ENCODE measurements at regions not wholly inside any gene's neighbourhood (a gene's known extent, or its start where the extent isn't known, plus 50 kb on each side); places are given as distances from the start of the nearest gene placed in this dataset.

GRCh38 chr12:34389378-34390170, 367.3 kb downstream of the ALG10 start:
- peaks cover 2% of the 10 kb centered on the region for H3K9me3 ChIP-seq (replicated peaks; ENCODE audit: control insufficient read depth, insufficient read depth, low read length)
- no peaks in the 10 kb centered on the region for H3K4me1 ChIP-seq (ENCODE audit: control insufficient read depth, extremely low read depth, insufficient read depth, low read length)
- no peaks in the 10 kb centered on the region for H3K79me2 ChIP-seq (ENCODE audit: control insufficient read depth, insufficient read depth, low read length)
- ChIA-PET POLR2A (no interaction called here), CTCF (no interaction called here)
- no peak overlapping the region for H2AFZ ChIP-seq (ENCODE audit: low read depth, low read length)
- dilution Hi-C loops (cut with MboI; ENCODE audit: extremely low pct_ligation_motif_present, low sequenced_read_pairs) (no loop called here), intact Hi-C loops (cut with micrococcal nuclease) (no loop called here)
- no peak overlapping the region for H3K27ac ChIP-seq (ENCODE audit: insufficient read depth, low read depth, low read length)
- TF ChIP-seq MYC (IDR thresholded peaks at IDR 0.05; ENCODE audit: low read depth, low read length) (no peak), FOS (IDR thresholded peaks at IDR 0.05; ENCODE audit: borderline replicate concordance, insufficient read depth, low read length) (no peak), MAX (IDR thresholded peaks at IDR 0.05; ENCODE audit: insufficient read depth, insufficient read length) (no peak), EZH2 (IDR thresholded peaks at IDR 0.05; ENCODE audit: borderline replicate concordance, low read depth, low read length, severe bottlenecking) (no peak), POLR2AphosphoS5 (IDR thresholded peaks at IDR 0.05; ENCODE audit: insufficient read depth, low read depth, low read length) (no peak), POLR2A (IDR thresholded peaks at IDR 0.05; ENCODE audit: low read depth, low read length) (no peak), JUN (IDR thresholded peaks at IDR 0.05; ENCODE audit: borderline replicate concordance, insufficient read depth, insufficient read length, low read depth) (no peak), CTCF (IDR thresholded peaks at IDR 0.05; ENCODE audit: extremely low read depth in 1 of 2, insufficient read depth in 1 of 2, low read depth in 1 of 2, low read length in 2 of 2) (no peak), GATA2 (IDR thresholded peaks at IDR 0.05; ENCODE audit: insufficient read depth, insufficient read length, low read depth, low read length) (no peak)
- H4K20me1 ChIP-seq (replicated peaks; ENCODE audit: control insufficient read depth, extremely low read depth, insufficient read depth, low read length), result no peaks in the 10 kb centered on the region
- no TSS peak for BruUV-seq (replicated peaks)
- DNase-seq (ENCODE audit: low read depth, low spot score) (no peak), FAIRE-seq (no peak)
- no peak overlapping the region for H3K4me3 ChIP-seq (replicated peaks in 1 of 3; ENCODE audit: insufficient read depth in 1 of 3, low read depth in 1 of 3, low read length in 3 of 3)
- no peaks in the 10 kb centered on the region for H3K9me1 ChIP-seq (replicated peaks; ENCODE audit: control insufficient read depth, extremely low read depth, insufficient read depth, low read length)
- H3K9ac ChIP-seq (replicated peaks; ENCODE audit: extremely low read depth, insufficient read depth, low read length), result no peak overlapping the region
- no peak overlapping the region for H3K4me2 ChIP-seq (ENCODE audit: insufficient read depth, low read length)
- no peaks in the 10 kb centered on the region for H3K27me3 ChIP-seq (ENCODE audit: control insufficient read depth in 2 of 2, insufficient read depth in 2 of 2, low read length in 2 of 2)
- no peaks in the 10 kb centered on the region for H3K36me3 ChIP-seq (ENCODE audit: control insufficient read depth in 2 of 2, extremely low read depth in 1 of 2, insufficient read depth in 2 of 2, low read length in 2 of 2)
